ENCODE measurements at regions not wholly inside any gene's neighbourhood (a gene's known extent, or its start where the extent isn't known, plus 50 kb on each side); places are given as distances from the start of the nearest gene placed in this dataset.
"Not testable (repeated sequence)": the region's sequence is repeated elsewhere in the genome, so short reads cannot be mapped to it uniquely, and the experiment has no call there.

DNA sequence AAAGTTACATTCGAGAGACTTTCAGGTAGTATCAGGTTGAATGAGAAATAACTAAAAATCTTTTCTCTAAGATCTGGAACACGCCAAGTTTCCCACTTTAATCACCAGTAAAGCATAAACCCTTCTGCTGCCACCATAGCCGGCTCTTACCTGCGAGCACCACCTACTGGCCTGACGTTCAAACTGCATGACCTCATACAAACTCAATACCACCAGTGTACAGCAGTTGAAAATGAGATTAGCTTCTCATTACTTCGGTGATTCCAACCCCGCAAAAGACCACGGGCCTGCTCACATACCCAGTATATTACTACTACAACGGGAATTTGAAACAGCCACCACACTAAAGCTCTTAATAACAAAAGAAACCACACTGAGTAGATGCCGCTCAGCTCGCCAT, 1191.2 kb downstream of the TMEM121 start:
- DNase-seq = not testable (repeated sequence)

- not testable (repeated sequence) for DNase-seq
Measured at GRCh38 chr14:106719880-106720279, 1193.5 kb downstream of the TMEM121 start.

- not testable (repeated sequence) for DNase-seq
Measured at GRCh38 chr14:106721926-106722325, 1195.5 kb downstream of the TMEM121 start.

- DNase-seq = not testable (repeated sequence)
Measured at GRCh38 chr14:106722813-106723687, 1196.7 kb downstream of the TMEM121 start.

- DNase-seq = not testable (repeated sequence)
Measured at GRCh38 chr14:106727962-106728361, 1201.6 kb downstream of the TMEM121 start.

- DNase-seq = no peak
Measured at GRCh38 chr14:106728611-106729010, 1202.2 kb downstream of the TMEM121 start.

- DNase-seq = no peak
Measured at GRCh38 chr14:106729551-106729950, 1203.2 kb downstream of the TMEM121 start.

- no peak for DNase-seq
Measured at GRCh38 chr14:106733771-106734170, 1207.4 kb downstream of the TMEM121 start.

- DNase-seq = no peak
Measured at GRCh38 chr14:106737021-106737420, 1210.6 kb downstream of the TMEM121 start.

DNA sequence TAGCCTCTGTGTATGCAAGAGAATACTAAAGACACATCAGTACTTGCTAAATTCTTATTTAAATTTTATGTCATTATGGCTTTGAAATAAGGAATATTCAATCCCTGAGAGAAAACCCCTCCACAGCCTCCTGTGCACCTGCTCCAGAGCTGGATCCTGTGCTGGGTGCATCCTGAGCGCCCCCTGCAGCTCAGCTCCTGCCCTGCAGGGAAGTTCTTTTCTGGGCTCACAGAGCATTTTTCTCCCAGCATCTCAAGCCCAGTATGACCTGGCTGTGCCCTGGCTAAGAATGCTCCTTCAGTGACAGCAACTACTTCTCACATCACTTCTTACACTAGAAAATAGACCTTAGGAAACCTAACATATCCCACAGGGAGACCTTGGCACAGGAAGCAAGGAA, 1211.7 kb downstream of the TMEM121 start:
- no peak for DNase-seq

- DNase-seq = not testable (repeated sequence)
Measured at GRCh38 chr14:106738598-106739258, 1212.3 kb downstream of the TMEM121 start.

- not testable (repeated sequence) for DNase-seq
Measured at GRCh38 chr14:106741086-106741827, 1214.9 kb downstream of the TMEM121 start.

GRCh38 chr14:106745016-106745767, 1218.8 kb downstream of the TMEM121 start:
- not testable (repeated sequence) for DNase-seq

DNA sequence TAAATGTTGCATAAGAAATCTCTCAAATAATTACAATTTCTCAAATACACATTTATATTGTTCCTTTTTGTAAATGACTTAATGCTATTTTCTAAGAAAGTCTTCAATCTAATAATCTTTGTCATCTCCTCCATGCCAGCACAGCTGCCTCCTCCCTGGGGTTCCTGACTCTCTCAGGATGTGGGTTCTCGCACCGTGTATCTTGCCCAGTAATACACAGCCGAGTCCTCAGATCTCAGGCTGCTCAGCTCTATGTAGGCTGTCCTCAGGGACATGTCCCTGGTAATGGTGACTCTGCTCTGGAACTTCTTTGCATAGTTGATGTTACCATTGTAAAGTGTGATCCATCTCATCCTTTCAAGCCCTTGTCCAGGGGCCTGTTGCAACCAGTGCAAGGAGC, 1223.7 kb downstream of the TMEM121 start:
- DNase-seq = not testable (repeated sequence)

GRCh38 chr14:106753751-106754150, 1227.4 kb downstream of the TMEM121 start:
- not testable (repeated sequence) for DNase-seq

GRCh38 chr14:106757444-106757843, 1231.1 kb downstream of the TMEM121 start:
- DNase-seq = not testable (repeated sequence)

GRCh38 chr14:106761886-106762816, 1235.8 kb downstream of the TMEM121 start:
- DNase-seq = not testable (repeated sequence)

- not testable (repeated sequence) for DNase-seq
Measured at GRCh38 chr14:106764968-106765369, 1238.6 kb downstream of the TMEM121 start.

GRCh38 chr14:106766145-106766544, 1239.8 kb downstream of the TMEM121 start:
- DNase-seq = no peak

- not testable (repeated sequence) for DNase-seq
Measured at GRCh38 chr14:106766551-106767277, 1240.3 kb downstream of the TMEM121 start.

DNA sequence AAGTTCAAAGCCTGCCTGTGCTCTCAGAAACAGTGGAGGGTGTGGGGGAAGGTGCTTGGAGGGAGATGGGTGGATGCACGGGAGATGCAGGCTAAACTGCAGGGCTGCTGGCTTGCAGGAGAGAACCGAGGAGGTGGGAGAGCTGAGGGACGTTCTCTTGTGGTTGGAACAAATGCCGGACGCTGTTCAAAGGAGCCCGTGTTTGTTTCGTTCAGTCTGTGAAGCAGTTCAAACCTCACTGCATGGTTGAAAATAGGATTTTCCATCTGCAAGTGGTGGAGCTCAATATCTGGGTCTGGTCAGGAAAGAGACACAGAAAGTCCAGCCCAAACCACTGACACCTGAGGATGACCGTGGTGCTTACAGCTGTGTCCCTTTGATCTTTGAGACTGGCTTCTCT, 1241.8 kb downstream of the TMEM121 start:
- not testable (repeated sequence) for DNase-seq
